Left colon (tissue), 2 donors: ENCODE measurements at regions not wholly inside any gene's neighbourhood (a gene's known extent, or its start where the extent isn't known, plus 50 kb on each side); places are given as distances from the start of the nearest gene placed in this dataset.

ENCODE experiments used
- ATAC-seq: fragments of 200-7000 bp; cut with Tn5 transposase; one replicate; pipeline ENCODE4 v1.9.1; 2020; ENCODE audit warnings: mild to moderate bottlenecking, moderate library complexity
- DNase-seq, 2 donors: peaks; one replicate each; pipeline ENCODE4 v3.0.0-alpha.2; 2020
- intact Hi-C, 2 donors: fragments of 100-400 bp; cut with DNase I in 1 of 2; cut with micrococcal nuclease in 1 of 2; formaldehyde crosslinking; loops; one replicate each; pipeline versions ENCODE4 v1.11.2 to v1.14.0; 2022; cut with DNase I, micrococcal nuclease
- donor health status: DM: no; HTN: no; CAD: no.
- donor health status: DM: yes; HTN: yes; CAD: no.

DNA sequence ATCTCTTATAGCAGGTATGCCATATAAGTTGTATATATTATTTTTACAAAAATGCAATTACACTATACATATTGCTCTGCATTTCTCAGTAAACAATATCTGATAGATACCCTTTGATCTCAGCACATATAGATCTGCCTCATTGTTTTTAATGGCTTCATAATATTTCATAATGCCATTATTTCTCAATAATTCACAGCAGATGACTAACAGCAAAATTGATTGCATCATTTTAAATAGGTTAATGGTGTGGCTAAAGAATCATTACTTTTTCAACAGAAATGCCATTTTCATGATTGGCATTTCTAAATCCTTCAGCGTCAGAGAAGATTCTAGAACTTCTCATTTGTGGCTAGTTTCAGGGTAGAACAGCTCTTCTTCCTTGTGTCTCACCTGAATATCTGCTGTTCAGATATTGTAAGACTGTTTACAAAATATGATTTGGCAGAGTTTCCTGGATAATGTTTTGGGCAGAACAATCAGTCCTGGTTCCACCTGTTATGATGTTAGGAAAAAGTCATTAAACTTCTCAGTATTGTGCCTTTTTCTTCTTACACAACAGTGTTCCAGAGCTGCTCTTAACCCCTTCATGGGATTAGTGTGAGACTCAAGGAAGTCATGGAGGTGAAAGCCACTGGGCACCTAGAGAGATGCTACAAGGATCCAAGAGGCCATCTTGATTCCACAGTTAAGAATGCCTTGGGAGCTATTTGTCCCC lies 397.6 kb upstream of the THBS1 start:
- DNase-seq = no peak
- intact Hi-C loops = no loop called here
- ATAC-seq = no peak

DNA sequence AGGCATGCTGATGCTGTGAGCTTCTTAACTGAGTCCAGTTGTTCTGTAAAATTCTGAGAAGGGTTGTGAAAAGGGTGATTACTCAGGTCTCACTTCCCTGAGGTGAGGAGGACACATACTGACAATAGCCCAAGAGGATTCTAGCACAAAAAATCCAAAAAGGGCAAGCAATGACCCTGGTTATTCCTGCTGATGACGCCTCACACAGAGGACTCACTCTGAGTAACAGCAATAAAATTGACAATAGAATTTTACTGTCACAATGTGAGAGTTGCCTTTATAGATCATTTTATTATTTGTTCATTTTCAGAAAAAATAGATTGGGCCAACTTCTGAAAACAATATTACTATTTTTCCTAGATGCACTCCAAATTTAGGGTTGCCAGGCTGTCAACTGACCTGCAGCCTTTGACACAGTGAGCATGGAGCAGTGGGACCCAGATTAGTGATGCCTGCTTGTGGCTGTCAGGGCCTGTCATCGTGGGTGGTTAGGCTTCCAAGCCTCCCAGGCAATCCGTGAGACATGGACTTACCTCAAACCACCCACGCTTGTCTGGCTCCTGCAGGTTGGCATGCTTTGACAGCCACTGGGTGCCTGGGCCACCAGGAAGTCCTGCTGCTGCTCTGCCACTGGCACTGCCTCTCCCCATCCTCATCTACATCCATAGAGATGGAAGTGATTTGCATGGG lies 396.0 kb upstream of the THBS1 start:
- intact Hi-C loops = no loop called here
- DNase-seq (no peak), ATAC-seq (no peak)

DNA sequence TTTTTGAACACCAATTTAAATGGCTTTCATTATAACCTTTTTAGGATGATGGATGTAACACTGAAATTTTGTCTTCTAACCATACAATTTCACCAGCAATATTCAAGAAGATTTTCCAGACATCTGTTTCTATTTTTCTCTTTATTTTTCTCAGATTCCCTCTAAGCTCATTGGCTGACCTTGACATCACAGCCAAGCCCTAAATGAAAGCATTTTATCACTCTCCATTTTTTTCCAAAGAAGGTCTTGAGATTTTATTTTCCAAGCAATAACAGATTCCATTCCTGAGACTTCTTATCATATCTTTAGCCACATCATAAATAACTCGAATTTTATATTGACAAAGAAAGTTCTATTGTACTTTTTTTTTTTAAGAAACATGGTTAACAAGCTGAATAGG lies 392.6 kb upstream of the THBS1 start:
- ATAC-seq = no peak
- intact Hi-C loops = no loop called here
- DNase-seq = no peak

DNA sequence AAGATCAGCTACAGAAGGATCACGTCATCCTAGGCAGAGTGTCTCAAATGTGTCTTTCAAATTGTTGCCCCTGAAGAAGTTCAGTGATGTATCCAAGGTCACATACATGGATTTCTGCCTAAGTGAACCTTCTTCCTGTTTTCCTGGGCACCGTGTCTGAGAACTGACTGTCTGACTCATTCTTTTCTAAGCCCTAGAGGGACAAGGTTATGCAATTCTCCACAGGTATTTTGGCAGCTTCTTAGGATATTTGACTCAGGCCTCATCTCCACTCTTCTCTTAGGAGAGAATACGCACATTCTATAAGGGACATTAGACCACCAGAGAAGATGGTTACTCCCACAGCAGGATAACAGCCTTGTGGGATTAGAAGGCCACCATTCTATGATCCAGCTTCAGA lies 391.9 kb upstream of the THBS1 start:
- intact Hi-C loops = no loop called here
- ATAC-seq (no peak), DNase-seq (no peak)

DNA sequence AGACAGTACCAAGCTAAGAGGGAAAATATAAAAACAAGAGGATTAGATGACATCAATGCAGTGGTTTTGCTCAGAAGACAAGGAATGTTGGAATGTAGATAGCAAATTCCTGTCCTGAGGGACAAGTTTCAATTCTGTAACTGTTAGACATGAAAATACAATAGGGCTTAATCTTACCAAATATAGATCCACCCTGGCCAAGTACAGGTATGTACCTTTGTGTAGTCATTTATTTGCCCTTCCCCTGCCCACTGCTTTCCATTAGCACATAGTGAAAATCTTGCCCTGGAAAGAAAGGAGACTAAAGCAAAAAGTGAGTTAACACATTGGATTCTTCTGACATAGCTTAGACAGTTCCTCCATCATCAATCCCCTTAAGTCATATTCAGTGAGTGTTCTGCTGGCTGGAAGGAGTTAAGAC lies 389.0 kb upstream of the THBS1 start:
- DNase-seq (no peak), ATAC-seq (no peak)
- intact Hi-C loops = no loop called here

DNA sequence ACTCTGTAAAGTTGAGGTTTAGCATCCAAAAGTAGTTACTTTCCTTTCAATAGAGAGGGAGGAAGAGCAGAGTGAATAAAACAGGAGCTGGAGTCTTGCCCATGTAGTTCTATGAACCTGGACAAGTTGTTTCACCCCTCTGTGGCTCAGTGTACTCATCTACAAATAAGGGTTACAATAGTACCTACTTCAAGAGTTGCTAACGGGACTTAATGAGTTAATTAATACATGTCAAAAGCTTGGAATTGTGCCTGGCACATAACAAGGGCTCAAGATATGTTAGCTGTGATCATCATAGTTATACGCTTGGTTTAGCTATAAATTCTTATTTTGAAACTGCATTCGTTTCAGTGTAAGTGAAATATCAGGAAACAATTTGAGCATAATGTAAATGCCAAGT lies 388.5 kb upstream of the THBS1 start:
- ATAC-seq = no peak
- intact Hi-C loops = no loop called here

DNA sequence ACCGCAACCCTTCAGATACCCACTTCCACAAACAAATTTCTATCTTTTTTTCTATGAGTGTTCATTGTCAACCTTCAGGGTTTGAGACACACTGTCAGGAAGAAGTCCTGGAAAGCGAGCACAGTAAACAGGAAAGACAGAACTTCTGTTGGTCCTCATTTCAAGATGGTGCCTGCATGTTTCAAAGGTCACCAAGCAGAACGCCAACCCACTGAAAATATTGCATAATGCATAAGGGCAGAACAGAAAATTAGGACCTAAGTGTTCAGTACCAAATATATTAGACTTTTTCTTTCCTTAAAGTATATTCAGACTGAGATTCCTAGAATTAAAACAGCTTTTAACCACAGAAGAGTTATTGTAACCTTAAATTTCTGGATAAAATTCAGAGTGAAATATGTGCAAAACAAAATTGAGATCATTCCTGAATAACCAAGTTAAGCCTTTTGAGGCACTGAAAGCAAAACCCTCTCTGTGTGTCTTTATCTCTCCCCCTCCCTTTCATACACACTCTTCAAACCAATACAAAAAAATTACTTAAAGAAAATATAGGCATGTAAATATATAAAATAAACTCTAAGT lies 387.8 kb upstream of the THBS1 start:
- ATAC-seq (no peak), DNase-seq (no peak)
- intact Hi-C loops = no loop called here

More for the DNA sequence above, 388.5 kb upstream of the THBS1 start:
- DNase-seq = no peak

DNA sequence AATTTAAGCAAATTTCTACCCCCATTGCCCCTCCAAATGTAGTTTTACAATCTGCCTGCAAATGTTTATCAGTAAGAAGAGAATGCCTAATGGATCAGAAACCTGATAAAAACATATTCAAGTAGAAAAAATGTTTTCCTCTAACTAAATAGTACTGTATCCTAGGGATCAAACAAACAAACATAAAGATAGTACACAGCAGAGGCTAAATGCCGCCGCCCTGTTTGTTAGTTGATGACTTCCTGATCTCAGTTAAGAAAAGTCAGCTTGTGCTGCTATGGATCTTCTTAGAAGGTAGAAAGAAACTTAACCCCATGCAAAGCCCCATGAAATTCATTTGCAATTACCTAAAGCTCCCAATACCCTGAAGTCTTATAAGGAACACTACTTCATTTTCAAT lies 387.3 kb upstream of the THBS1 start:
- ATAC-seq (no peak), DNase-seq (no peak)
- intact Hi-C loops = no loop called here

DNA sequence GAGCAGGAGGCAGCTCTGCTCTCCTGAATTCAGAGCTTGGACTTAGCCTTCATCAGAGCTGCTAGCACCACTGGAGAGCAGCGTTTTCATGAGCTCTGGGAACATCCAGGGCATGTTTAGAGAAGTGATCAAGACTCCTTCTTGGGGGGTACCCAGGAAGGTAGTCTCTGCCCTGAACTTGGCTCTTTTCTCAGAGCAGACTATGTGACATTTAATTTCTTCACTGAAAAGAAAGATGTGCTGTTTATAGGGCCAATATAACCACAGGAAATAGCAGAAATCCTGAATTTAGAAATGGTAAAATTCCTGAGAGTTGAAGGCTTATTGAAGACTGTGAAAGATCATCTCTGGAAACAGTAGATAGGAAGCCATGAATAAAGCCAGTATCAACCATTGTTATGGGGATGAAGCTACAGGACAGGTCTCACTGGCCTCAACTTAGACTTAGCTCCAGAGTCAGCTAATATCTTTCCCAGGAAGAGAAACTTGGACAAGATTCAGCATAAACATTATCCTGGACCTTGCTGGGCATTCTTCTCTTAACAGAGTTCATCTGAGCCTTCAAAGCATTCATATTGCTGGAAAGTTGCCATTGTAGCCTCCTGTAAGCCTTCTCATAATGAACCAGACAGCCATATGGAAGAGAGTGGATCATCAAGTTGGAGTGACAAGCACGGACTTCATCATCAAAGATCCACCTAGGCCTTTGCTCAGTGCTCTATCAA lies 386.6 kb upstream of the THBS1 start:
- DNase-seq (no peak), ATAC-seq (no peak)
- intact Hi-C loops = no loop called here

DNA sequence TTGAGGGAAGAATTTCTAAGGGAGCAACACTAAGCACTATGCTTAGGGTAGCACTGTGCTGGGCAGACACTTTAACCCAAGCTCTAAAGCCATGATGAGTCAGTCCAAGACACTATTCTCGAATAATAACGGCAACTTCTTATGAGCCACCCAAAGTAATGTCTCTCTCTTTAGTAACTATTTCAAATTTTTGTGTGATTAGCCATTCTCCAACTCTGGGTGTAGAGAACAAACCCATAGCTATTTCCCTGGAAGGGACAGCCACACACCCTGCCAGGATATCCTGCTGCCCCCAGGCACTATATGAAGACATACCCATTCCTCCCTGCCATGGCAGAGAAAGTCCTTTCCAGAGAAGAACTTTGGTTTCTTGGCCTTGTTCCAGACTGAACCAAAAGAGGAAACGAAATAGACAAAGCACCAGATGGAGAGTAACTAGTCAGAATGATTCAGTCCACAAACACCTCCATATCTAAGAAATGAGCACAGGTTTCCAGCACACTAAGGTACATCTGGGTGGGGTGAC lies 384.9 kb upstream of the THBS1 start:
- ATAC-seq (no peak), DNase-seq (no peak)
- intact Hi-C loops = no loop called here

DNA sequence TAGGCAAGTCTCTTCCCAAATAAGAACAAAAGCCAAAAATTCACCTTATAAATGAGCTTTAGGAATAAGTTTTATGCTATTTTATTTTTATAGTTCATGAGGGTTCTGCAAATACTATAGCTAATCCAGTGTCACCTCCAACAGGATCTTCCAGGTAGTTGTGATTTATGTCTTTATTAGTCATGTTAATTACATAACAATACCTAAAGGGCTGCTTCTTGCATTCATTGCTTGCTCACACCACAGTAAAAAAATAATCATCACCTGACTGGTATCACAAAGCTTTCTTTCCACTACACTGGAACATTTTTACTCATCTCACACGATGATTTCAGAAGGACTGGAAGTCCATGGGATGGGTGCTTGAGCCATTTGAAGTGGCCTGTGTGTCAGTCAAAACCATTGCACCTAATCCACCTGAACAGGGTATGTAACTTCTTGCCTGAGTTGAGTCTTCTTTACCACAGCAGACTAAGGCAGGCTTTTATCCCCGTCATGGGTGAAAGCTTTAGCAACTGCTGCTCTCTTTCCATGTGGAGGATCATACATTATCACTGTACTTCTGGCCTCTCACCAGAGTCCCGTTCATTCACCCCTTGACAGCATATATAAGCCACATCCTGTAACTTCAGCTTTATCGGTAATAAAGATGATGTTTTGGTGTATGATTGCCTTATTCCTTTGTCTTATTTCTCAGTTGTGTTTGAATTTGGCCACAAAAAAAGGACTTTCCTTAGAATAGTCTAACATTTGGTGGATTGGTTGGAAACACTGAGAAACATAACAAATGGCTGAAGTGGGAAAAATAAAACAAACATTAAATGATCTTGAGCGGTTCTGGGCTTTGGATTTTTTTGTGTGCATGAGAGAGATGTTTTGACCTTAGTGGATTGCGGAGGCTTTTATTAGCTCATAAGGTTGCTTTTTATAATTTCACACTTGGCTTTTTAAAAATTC lies 382.6 kb upstream of the THBS1 start:
- intact Hi-C loops = no loop called here
- no peak for DNase-seq

DNA sequence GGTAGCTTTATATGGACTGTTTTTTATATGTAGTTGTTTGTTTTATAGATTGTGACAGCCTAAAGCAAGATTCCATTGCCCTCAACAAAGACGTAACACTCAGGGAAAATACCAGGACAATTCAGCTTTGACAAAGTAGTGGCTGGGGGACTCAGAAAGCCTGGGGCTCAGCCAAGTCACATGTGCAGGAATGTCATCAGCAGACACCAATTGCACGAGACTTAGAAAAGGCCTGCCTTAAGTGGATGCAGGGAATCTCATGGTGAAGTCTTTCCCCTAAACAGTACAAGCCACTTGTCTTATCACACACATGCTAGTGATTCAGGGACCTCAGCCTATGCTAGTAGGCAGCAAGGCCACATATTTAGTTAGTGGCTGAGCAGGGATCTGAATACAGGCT lies 381.8 kb upstream of the THBS1 start:
- intact Hi-C loops = no loop called here
- ATAC-seq = no peak
- peak; percentile 11 to 42 for DNase-seq

More for the DNA sequence above, 382.6 kb upstream of the THBS1 start:
- ATAC-seq = no peak

DNA sequence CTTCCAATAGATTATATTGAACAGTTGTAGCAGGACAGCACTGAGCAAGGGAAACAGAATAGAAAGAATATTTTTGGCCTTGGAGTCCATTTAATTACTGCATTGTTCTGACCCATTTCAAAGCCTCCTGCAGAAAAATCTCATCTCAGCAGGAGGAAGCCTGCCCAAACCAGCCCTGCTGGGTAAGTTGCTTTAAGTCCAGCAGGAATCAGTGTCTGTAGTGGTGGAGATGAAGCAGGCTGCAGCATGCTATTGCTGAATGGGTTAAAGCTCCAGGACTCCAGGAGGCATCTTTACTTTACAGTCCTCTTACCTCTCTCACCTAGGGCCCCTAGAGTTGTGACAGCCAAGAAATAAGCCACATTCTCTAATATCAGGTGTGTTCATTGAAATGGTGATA lies 380.3 kb upstream of the THBS1 start:
- intact Hi-C loops = no loop called here
- DNase-seq = no peak
- ATAC-seq = no peak

DNA sequence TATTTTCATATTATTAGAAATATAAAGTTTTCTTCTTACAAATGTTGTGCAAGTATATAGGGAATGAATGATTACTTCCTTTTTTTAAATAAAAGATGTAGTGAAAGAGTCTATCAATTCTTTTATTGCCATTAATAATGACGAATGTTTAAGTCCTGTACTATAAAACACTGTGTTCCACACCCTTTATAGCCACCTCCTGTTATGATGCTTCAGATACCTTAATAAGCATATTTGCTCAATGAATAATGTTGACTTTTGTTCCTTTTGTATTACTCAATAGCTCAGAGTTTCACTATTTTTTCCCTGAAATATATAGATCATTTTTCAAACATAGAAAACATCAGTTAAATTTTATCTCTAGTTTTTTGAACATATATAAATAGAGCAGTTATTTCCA lies 378.2 kb upstream of the THBS1 start:
- no peak for ATAC-seq
- DNase-seq = no peak
- intact Hi-C loops = no loop called here

DNA sequence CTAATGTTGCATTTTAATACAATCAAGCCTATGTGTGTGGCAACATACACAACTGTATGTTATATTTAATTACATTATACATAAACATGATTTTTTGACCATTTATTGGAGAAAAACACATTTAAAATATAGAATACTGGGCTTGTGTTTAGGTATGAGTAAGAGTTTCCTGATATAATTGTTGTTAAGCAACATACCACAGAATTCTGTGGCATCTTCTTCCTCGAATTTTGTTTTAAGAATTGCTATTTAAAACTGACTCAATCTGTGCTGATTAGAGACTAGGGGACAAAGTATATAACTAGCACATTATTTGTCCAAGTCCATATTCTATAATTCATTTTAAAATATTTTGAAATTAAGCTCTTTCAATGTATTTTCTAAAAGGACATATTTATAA lies 376.8 kb upstream of the THBS1 start:
- DNase-seq (no peak), ATAC-seq (no peak)
- intact Hi-C loops = no loop called here

DNA sequence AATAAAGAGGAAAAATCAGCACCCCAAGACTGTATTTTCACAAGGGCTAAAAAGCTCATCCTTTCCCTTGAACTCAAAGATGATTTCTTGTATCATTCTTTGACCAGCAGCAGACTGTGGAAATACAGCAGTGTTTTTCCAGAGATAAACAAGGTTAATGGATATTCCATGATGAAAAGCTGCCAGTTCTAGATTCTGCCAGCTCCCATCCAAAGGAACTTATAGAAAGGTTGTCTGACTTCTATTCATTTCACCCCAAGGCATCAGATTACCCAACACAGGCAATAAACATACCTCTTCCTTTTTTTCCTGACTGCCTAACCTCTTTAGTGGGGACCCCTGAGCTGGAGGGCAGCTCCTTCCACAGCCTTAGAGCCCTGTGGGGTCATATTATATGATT lies 375.8 kb upstream of the THBS1 start:
- no peak for ATAC-seq

DNA sequence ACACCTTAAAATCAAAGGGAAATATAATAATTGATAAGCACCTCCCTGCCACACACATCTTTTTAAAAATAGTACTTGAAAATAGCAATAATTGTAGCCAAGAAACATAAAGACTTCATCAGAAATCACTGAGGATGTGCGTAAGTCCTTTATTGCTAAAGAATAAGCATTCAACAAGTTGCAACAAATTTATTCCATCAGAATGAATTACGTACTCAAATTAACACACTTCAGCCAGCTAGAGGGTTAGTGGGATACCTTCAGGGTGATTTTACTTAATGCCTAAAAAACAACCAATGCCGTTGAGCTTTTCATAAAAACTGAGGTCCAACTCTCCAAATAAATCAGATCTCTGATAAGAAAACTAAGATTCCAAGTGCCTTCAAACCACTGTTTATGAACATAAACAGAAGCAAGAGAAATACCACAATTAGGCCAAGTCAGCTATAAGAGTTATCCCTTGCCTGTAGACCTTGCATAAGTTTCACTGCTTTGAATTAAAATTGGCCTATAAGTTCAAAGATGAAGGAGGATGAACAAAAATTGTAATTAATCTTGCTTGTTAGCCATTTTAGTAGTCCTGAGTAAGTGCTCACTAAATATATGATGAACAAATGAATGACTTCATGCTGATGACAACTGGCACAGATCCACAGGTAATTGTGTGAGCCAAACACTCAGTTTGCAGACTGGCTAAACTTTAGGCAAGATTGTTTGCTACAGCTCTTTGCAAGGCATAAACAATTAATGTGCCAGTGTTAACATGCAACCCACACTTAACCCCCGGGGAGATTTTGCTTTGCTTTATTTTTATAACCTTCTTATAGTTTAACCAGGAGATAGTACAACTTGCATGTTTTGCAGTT lies 375.1 kb upstream of the THBS1 start:
- ATAC-seq (no peak), DNase-seq (no peak)
- intact Hi-C loops = no loop called here

More for the DNA sequence above, 375.8 kb upstream of the THBS1 start:
- DNase-seq = no peak
- intact Hi-C loops = no loop called here
